IMR-90 (cell line): ENCODE measurements at regions not wholly inside any gene's neighbourhood (a gene's known extent, or its start where the extent isn't known, plus 50 kb on each side); places are given as distances from the start of the nearest gene placed in this dataset.
A peak's percentile ranks its signal among the peaks of the same experiment; 100 is the strongest.

Source experiments
- ATAC-seq: fragments of 200-7000 bp; cut with Tn5 transposase; 2 replicates; pipeline ENCODE4 v1.9.1; 2020; ENCODE audit warnings: low read depth, mild to moderate bottlenecking, moderate library complexity
- BruUV-seq: library from RNA; stranded (reverse); fragments of 400-500 nt; replicated peaks from 2 replicates; lab custom pipeline; 2021; lab: Mats Ljungman, UMichigan
- CTCF ChIA-PET: fragments of 300-600 bp; formaldehyde crosslinking; extraction: SDS; loops from one replicate; lab custom pipeline; 2021; ENCODE audit warnings: antibody characterized with exemption; lab: Yijun Ruan, JAX
- POLR2A ChIA-PET: fragments of 300-600 bp; sonication (Branson Sonifier 250); formaldehyde crosslinking; loops from one replicate; lab custom pipeline; 2022; ENCODE audit warnings: antibody characterized with exemption; ENCODE audit not compliant: unreplicated experiment; lab: Charles Lee
- DNase-seq: peaks from one replicate; pipeline ENCODE4 v3.0.0; 2013
- H2AFZ ChIP-seq: replicated peaks from 2 replicates; pipeline ENCODE3; 2013; ENCODE audit warnings: low read length, mild to moderate bottlenecking; ENCODE audit not compliant: poor library complexity
- H2AK5ac ChIP-seq: 2 replicates; pipeline ENCODE4 v1.6.1; 2013; ENCODE audit warnings: low read depth, low read length, inconsistent platforms
- H2AK9ac ChIP-seq: replicated peaks from 2 replicates; pipeline ENCODE3; 2013; ENCODE audit warnings: mild to moderate bottlenecking, low read depth, low read length, moderate library complexity; ENCODE audit not compliant: poor library complexity
- H2BK120ac ChIP-seq: 2 replicates; pipeline ENCODE4 v1.6.1; 2013; ENCODE audit warnings: low read depth, low read length, inconsistent platforms
- H2BK15ac ChIP-seq: 3 replicates; pipeline ENCODE4 v1.6.1; 2013; ENCODE audit warnings: low read depth, low read length, inconsistent platforms
- H2BK20ac ChIP-seq: 2 replicates; pipeline ENCODE4 v1.6.1; 2013; ENCODE audit warnings: low read depth, mild to moderate bottlenecking, inconsistent platforms, low read length, moderate library complexity
- H2BK5ac ChIP-seq: 2 replicates; pipeline ENCODE4 v1.6.1; 2013; ENCODE audit warnings: mild to moderate bottlenecking, low read depth, low read length, inconsistent platforms; ENCODE audit not compliant: poor library complexity, severe bottlenecking
- H3K14ac ChIP-seq: replicated peaks from 2 replicates; pipeline ENCODE4 v1.6.1; 2013; ENCODE audit warnings: low read depth, low read length, inconsistent platforms
- H3K18ac ChIP-seq: 2 replicates; pipeline ENCODE4 v1.6.1; 2013; ENCODE audit warnings: low read depth, low read length, control low read depth
- H3K23ac ChIP-seq: 2 replicates; pipeline ENCODE4 v1.6.1; 2013; ENCODE audit warnings: low read depth, low read length, inconsistent platforms
- H3K27ac ChIP-seq: 2 replicates; pipeline ENCODE4 v1.5.1; 2013; ENCODE audit warnings: mild to moderate bottlenecking, control low read depth, low read length; ENCODE audit not compliant: insufficient read depth
- H3K27me3 ChIP-seq: 2 replicates; pipeline ENCODE4 v1.6.1; 2013; ENCODE audit warnings: low read length; ENCODE audit not compliant: control insufficient read depth, insufficient read depth
- H3K36me3 ChIP-seq: 2 replicates; pipeline ENCODE4 v1.6.1; 2013; ENCODE audit warnings: low read length, mixed read lengths; ENCODE audit not compliant: control insufficient read depth, insufficient read depth
- H3K4ac ChIP-seq: 2 replicates; pipeline ENCODE4 v1.6.1; 2013; ENCODE audit warnings: low read depth, low read length, inconsistent platforms
- H3K4me1 ChIP-seq: 2 replicates; pipeline ENCODE4 v1.6.1; 2013; ENCODE audit warnings: low read length, mixed read lengths; ENCODE audit not compliant: control insufficient read depth, insufficient read depth
- H3K4me2 ChIP-seq: 2 replicates; pipeline ENCODE4 v1.6.1; 2013; ENCODE audit warnings: low read depth, mild to moderate bottlenecking, control low read depth, low read length, moderate library complexity
- H3K4me3 ChIP-seq: 2 replicates; pipeline ENCODE4 v1.5.1; 2013; ENCODE audit warnings: low read depth, mild to moderate bottlenecking, control low read depth, low read length, moderate library complexity; ENCODE audit not compliant: insufficient read depth
- H3K56ac ChIP-seq: 2 replicates; pipeline ENCODE4 v1.6.1; 2013; ENCODE audit warnings: low read length, inconsistent platforms; ENCODE audit not compliant: insufficient read depth; ENCODE audit errors: extremely low read depth
- H3K79me1 ChIP-seq, 2 experiments: 2 replicates each; pipeline ENCODE4 v1.6.1; 2013; ENCODE audit warnings: low read length in 2 of 2, inconsistent platforms in 1 of 2, low read depth in 1 of 2
- H3K9ac ChIP-seq: 2 replicates; pipeline ENCODE4 v1.6.1; 2013; ENCODE audit warnings: low read depth, low read length, control low read depth
- H3K9me1 ChIP-seq: 2 replicates; pipeline ENCODE4 v1.6.1; 2013; ENCODE audit warnings: low read length, inconsistent platforms; ENCODE audit not compliant: insufficient read depth
- H3K9me3 ChIP-seq: 2 replicates; pipeline ENCODE4 v1.6.1; 2013; ENCODE audit warnings: low read length; ENCODE audit not compliant: control insufficient read depth, insufficient read depth
- H4K20me1 ChIP-seq: 2 replicates; pipeline ENCODE4 v1.6.1; 2013; ENCODE audit warnings: low read length, inconsistent platforms; ENCODE audit not compliant: insufficient read depth
- H4K5ac ChIP-seq: 2 replicates; pipeline ENCODE4 v1.6.1; 2013; ENCODE audit warnings: mild to moderate bottlenecking, low read depth, low read length, control low read depth
- H4K8ac ChIP-seq, 2 experiments: 2 replicates each; pipeline ENCODE4 v1.6.1; 2013; ENCODE audit warnings: low read depth in 2 of 2, low read length in 2 of 2, control low read depth in 1 of 2, inconsistent platforms in 1 of 2
- H4K91ac ChIP-seq: 2 replicates; pipeline ENCODE4 v1.6.1; 2013; ENCODE audit warnings: low read depth, low read length, inconsistent platforms; ENCODE audit not compliant: insufficient read depth
- CEBPB ChIP-seq: IDR thresholded peaks from 2 replicates; pipeline ENCODE4 v1.6.1; 2012; ENCODE audit warnings: low read depth, low read length, improper control_type of control experiment
- WGBS, 2 experiments: methylation state at CpG; one replicate each; pipeline versions ENCODE4 v1.1.5 to v1.1.7; 2013; ENCODE audit warnings: missing lambda C conversion rate in 2 of 2; ENCODE audit not compliant: insufficient read length in 1 of 2; ENCODE audit errors: extremely low coverage in 2 of 2; 5-methylcytosine and 5-hydroxymethylcytosine counted together
- dilution Hi-C: fragments of 300-500 bp; cut with HindIII; formaldehyde crosslinking; loops from one replicate; pipeline ENCODE4 v1.14.3; 2018; ENCODE audit warnings: low sequenced_read_pairs; ENCODE audit not compliant: unreplicated experiment
- in situ Hi-C: fragments of 300-500 bp; cut with MboI; formaldehyde crosslinking; loops from 3 replicates; pipeline ENCODE4 v1.14.3; 2019; ENCODE audit warnings: low sequenced_read_pairs, inconsistent platforms, mixed read lengths
- intact Hi-C: fragments of 100-400 bp; cut with micrococcal nuclease; formaldehyde crosslinking; loops from 2 replicates; pipeline ENCODE4 v1.10.0; 2022

GRCh38 chr2:161041356-161041755 lies 118.9 kb upstream of the TANK start:
- H3K9me3 ChIP-seq: no peaks in the 10 kb centered on the region
- ATAC-seq (no peak), DNase-seq (peak; percentile 68)
- peak overlapping the region; percentile 10; the same call in 1 of the 2 replicates for H2AK5ac ChIP-seq
- H3K4me1 ChIP-seq: peaks cover 13% of the 10 kb centered on the region
- H3K27me3 ChIP-seq: no peaks in the 10 kb centered on the region
- no peak overlapping the region for H2AK9ac ChIP-seq
- intact Hi-C loops (no loop called here), in situ Hi-C loops (no loop called here), dilution Hi-C loops (no loop called here)
- H2AFZ ChIP-seq: no peak overlapping the region
- H2BK15ac ChIP-seq: peak overlapping the region; percentile 23; the same call in 1 of the 3 replicates
- peak overlapping the region; percentile 68; the same call in 1 of the 2 replicates for H2BK120ac ChIP-seq
- peak overlapping the region; percentile 7; the same call in 1 of the 2 replicates for H3K14ac ChIP-seq
- H3K56ac ChIP-seq: no peak overlapping the region
- peak overlapping the region; percentile 86; the same call in 1 of the 2 replicates for H3K18ac ChIP-seq
- H2BK5ac ChIP-seq: no peak overlapping the region
- no peak overlapping the region for H3K4me2 ChIP-seq
- H2BK20ac ChIP-seq: peak overlapping the region; percentile 77
- H4K20me1 ChIP-seq: no peaks in the 10 kb centered on the region
- no peak overlapping the region; the same call in 1 of the 2 replicates for H3K4ac ChIP-seq
- WGBS, 2 experiments: no CpG with 5 or more reads among the region's 2 CpGs
- H3K36me3 ChIP-seq: no peaks in the 10 kb centered on the region
- H3K4me3 ChIP-seq: no peak overlapping the region
- H3K27ac ChIP-seq: no peak overlapping the region
- no peaks in the 10 kb centered on the region; a peak in 1 of 4 replicates for H3K79me1 ChIP-seq
- no peak overlapping the region for H3K23ac ChIP-seq
- 0 out of 2 replicates have a peak overlapping the region, but pooled peaks have one; percentile 38 for H4K91ac ChIP-seq
- H4K8ac ChIP-seq: peak overlapping the region in 1 of 2 experiments; percentile 35; a peak in 2 of 4 replicates
- BruUV-seq: no TSS peak
- H3K9me1 ChIP-seq: peaks cover 9% of the 10 kb centered on the region
- H3K9ac ChIP-seq: no peak overlapping the region
- TF ChIP-seq CEBPB: no peak
- POLR2A ChIA-PET: no interaction called here
- H4K5ac ChIP-seq: no peak overlapping the region; the same call in 1 of the 2 replicates
- CTCF ChIA-PET: no interaction called here
